GM12878 (cell line): ENCODE measurements at regions not wholly inside any gene's neighbourhood (a gene's known extent, or its start where the extent isn't known, plus 50 kb on each side); places are given as distances from the start of the nearest gene placed in this dataset.

Experiments
- ATAC-seq: fragments of 200-7000 bp; cut with Tn5 transposase; 3 replicates; pipeline ENCODE4 v1.9.1; 2020; ENCODE audit warnings: mild to moderate bottlenecking, moderate library complexity
- BruUV-seq: library from RNA; stranded (reverse); fragments of 400-500 nt; replicated peaks from 2 replicates; lab custom pipeline; 2021; lab: Mats Ljungman, UMichigan
- CTCF ChIA-PET: fragments of 300-600 bp; sonication (Branson Sonifier 250); formaldehyde crosslinking; extraction: SDS; loops from one replicate; lab custom pipeline; 2021; ENCODE audit warnings: inconsistent platforms; lab: Yijun Ruan, JAX
- POLR2A ChIA-PET: fragments of 350-600 bp; formaldehyde crosslinking; extraction: SDS; loops from one replicate; lab custom pipeline; 2021; ENCODE audit warnings: inconsistent platforms; lab: Charles Lee
- RAD21 ChIA-PET: fragments of 300-600 bp; sonication (Branson Sonifier 250); formaldehyde crosslinking; loops from one replicate; lab custom pipeline; 2023; ENCODE audit warnings: antibody characterized with exemption; ENCODE audit not compliant: unreplicated experiment; lab: Charles Lee
- SMC1A ChIA-PET: fragments of 300-600 bp; sonication (Branson Sonifier 250); formaldehyde crosslinking; loops from one replicate; lab custom pipeline; 2023; ENCODE audit not compliant: unreplicated experiment, uncharacterized antibody; lab: Charles Lee
- DNase-seq: peaks from one replicate; pipeline ENCODE4 v3.0.0-alpha.2; 2011; ENCODE audit warnings: low read depth, low spot score
- FAIRE-seq: peaks from 3 replicates; lab custom pipeline; 2011; peaks lifted over from hg19 to GRCh38; lab: Jason Lieb, UNC
- H2AFZ ChIP-seq: 2 replicates; pipeline ENCODE4 v1.6.0; 2011; ENCODE audit warnings: low read depth, low read length, control low read depth; ENCODE audit not compliant: control insufficient read depth
- H3K27ac ChIP-seq: 2 replicates; pipeline ENCODE4 v1.5.1; 2011; ENCODE audit warnings: control low read depth; ENCODE audit not compliant: control insufficient read depth, insufficient read depth
- H3K27me3 ChIP-seq, 2 experiments: replicated peaks in 1 of 2; 2 replicates each; pipeline versions ENCODE4 v1.6.0 to v1.6.1; 2011; ENCODE audit warnings: low read length in 1 of 2; ENCODE audit not compliant: control insufficient read depth in 2 of 2, insufficient read depth in 2 of 2
- H3K36me3 ChIP-seq, 2 experiments: 2 replicates each; pipeline ENCODE4 v1.5.1; 2011; ENCODE audit warnings: low read length in 1 of 2; ENCODE audit not compliant: control insufficient read depth in 2 of 2, insufficient read depth in 2 of 2
- H3K4me1 ChIP-seq: 2 replicates; pipeline ENCODE4 v1.6.1; 2011; ENCODE audit warnings: mild to moderate bottlenecking, low read length, moderate library complexity, mixed read lengths; ENCODE audit not compliant: control insufficient read depth, insufficient read depth
- H3K4me2 ChIP-seq: 2 replicates; pipeline ENCODE4 v1.6.0; 2011; ENCODE audit warnings: control low read depth; ENCODE audit not compliant: control insufficient read depth, insufficient read depth
- H3K4me3 ChIP-seq: fragments of 200-600 bp; sonication (generic); 2 replicates; pipeline ENCODE4 v1.5.1; 2016
- H3K79me2 ChIP-seq: 2 replicates; pipeline ENCODE4 v1.6.0; 2011; ENCODE audit warnings: low read length; ENCODE audit not compliant: control insufficient read depth, insufficient read depth
- H3K9ac ChIP-seq: 2 replicates; pipeline ENCODE4 v1.8.0; 2011; ENCODE audit warnings: low read length, control low read depth, mixed read lengths; ENCODE audit not compliant: control insufficient read depth, insufficient read depth
- H3K9me3 ChIP-seq: replicated peaks from 3 replicates; pipeline ENCODE4 v1.5.1; 2011; ENCODE audit warnings: mild to moderate bottlenecking, low read length; ENCODE audit not compliant: control insufficient read depth, insufficient read depth
- H4K20me1 ChIP-seq: 2 replicates; pipeline ENCODE4 v1.6.0; 2011; ENCODE audit not compliant: control insufficient read depth, insufficient read depth
- ASH2L ChIP-seq: fragments of 300-600, 200-600 bp; sonication (generic); IDR thresholded peaks from 2 replicates; pipeline ENCODE4 v1.6.1; 2017; ENCODE audit warnings: low read depth, mild to moderate bottlenecking, borderline replicate concordance
- BCL3 ChIP-seq: IDR thresholded peaks from 2 replicates; pipeline ENCODE4 v1.6.1; 2011; ENCODE audit warnings: borderline replicate concordance, low read depth, mild to moderate bottlenecking, moderate library complexity, low read length; ENCODE audit not compliant: insufficient read depth, poor library complexity, severe bottlenecking
- CBX3 ChIP-seq: fragments of 200-600 bp; sonication (generic); IDR thresholded peaks from 2 replicates; pipeline ENCODE4 v1.6.1; 2016; ENCODE audit warnings: low read depth, borderline replicate concordance
- CREM ChIP-seq: IDR thresholded peaks from 2 replicates; pipeline ENCODE4 v1.6.1; 2014; ENCODE audit warnings: antibody characterized with exemption, low read depth
- FOXM1 ChIP-seq: IDR thresholded peaks from 2 replicates; pipeline ENCODE4 v1.6.1; 2012; ENCODE audit warnings: low read depth, mild to moderate bottlenecking, inconsistent platforms, low read length, moderate library complexity
- KLF5 ChIP-seq: fragments of 450-650 bp; IDR thresholded peaks from 2 replicates; pipeline ENCODE4 v1.6.1; 2014; ENCODE audit warnings: mild to moderate bottlenecking; ENCODE audit not compliant: partially characterized antibody
- LARP7 ChIP-seq: fragments of 450-650 bp; IDR thresholded peaks from 2 replicates; pipeline ENCODE4 v1.6.1; 2017; ENCODE audit warnings: mild to moderate bottlenecking
- MEF2B ChIP-seq: fragments of 450-650 bp; IDR thresholded peaks from 2 replicates; pipeline ENCODE4 v1.6.1; 2018; ENCODE audit warnings: mild to moderate bottlenecking, moderate library complexity; ENCODE audit not compliant: partially characterized antibody, poor library complexity, severe bottlenecking
- NFYB ChIP-seq: IDR thresholded peaks from 2 replicates; pipeline ENCODE4 v1.6.1; 2011; ENCODE audit warnings: low read depth, mild to moderate bottlenecking, low read length, improper control_type of control experiment, moderate library complexity; ENCODE audit not compliant: insufficient read depth
- POLR2A ChIP-seq: IDR thresholded peaks from 2 replicates; pipeline ENCODE4 v1.6.1; 2011; ENCODE audit warnings: low read depth, mild to moderate bottlenecking, low read length
- SMAD5 ChIP-seq: IDR thresholded peaks from 2 replicates; pipeline ENCODE4 v1.6.1; 2016; ENCODE audit warnings: antibody characterized with exemption, low read depth
- TBL1XR1 ChIP-seq: IDR thresholded peaks from 2 replicates; pipeline ENCODE4 v1.6.1; 2012; ENCODE audit warnings: low read depth, low read length, improper control_type of control experiment
- WRNIP1 ChIP-seq: IDR thresholded peaks from 2 replicates; pipeline ENCODE4 v1.6.1; 2011; ENCODE audit warnings: low read depth, low read length, improper control_type of control experiment, borderline replicate concordance
- ZNF207 ChIP-seq: fragments of 450-650 bp; IDR thresholded peaks from 2 replicates; pipeline ENCODE4 v1.6.1; 2014; ENCODE audit warnings: antibody characterized with exemption, mild to moderate bottlenecking, borderline replicate concordance
- ZNF687 ChIP-seq: fragments of 450-650 bp; IDR thresholded peaks from 2 replicates; pipeline ENCODE4 v1.6.1; 2017; ENCODE audit warnings: mild to moderate bottlenecking, moderate library complexity
- ZSCAN29 ChIP-seq: fragments of 450-650 bp; IDR thresholded peaks from 2 replicates; pipeline ENCODE4 v1.6.1; 2017; ENCODE audit warnings: mild to moderate bottlenecking, moderate library complexity
- WGBS: methylation state at CpG from one replicate; pipeline ENCODE4 v1.1.6; 2016; ENCODE audit warnings: low lambda C conversion rate; ENCODE audit not compliant: insufficient replicate concordance, insufficient coverage; ENCODE audit errors: missing lambda C conversion rate; 5-methylcytosine and 5-hydroxymethylcytosine counted together
- in situ Hi-C: fragments of 300-500 bp; cut with MboI; formaldehyde crosslinking; loops from 9 replicates; pipeline ENCODE4 v1.14.3; 2018; ENCODE audit warnings: mixed read lengths
- intact Hi-C: fragments of 100-400 bp; cut with micrococcal nuclease; formaldehyde crosslinking; loops from one replicate; pipeline ENCODE4 v1.14.2; 2022; ENCODE audit not compliant: unreplicated experiment
- TF ChIP-seq, protein P1 (sequence below): IDR thresholded peaks from 2 replicates; pipeline ENCODE4 v1.6.1; 2012; ENCODE audit warnings: low read length, inconsistent platforms

- SMC1A ChIA-PET, result interaction anchor here (0.7 to 4.3 kb wide), 32 partner anchors 13 to 165 kb away, joined by 3 to 15 read pairs (median 4); no protein-coding TSS in a partner anchor
- RAD21 ChIA-PET, result interaction anchor here (0.7 to 5.4 kb wide), 21 partner anchors 18 to 244 kb away, joined by 3 to 68 read pairs (median 6); partner anchors contain the start of genes AFTPH and SERTAD2
- in situ Hi-C loops, result no loop called here
- TF ChIP-seq ASH2L (peak; percentile 17; the same call in 1 of the 2 replicates), ZNF207 (no peak), TBL1XR1 (0 out of 2 replicates have a peak, but pooled peaks have one; percentile 21), CBX3 (no peak), POLR2A (peak; percentile 78), SMAD5 (no peak), MEF2B (peak; percentile 83), NFYB (no peak), ZNF687 (no peak), LARP7 (peak; percentile 95), WRNIP1 (no peak), KLF5 (peak; percentile 57), CREM (peak; percentile 82), ZSCAN29 (no peak), BCL3 (peak; percentile 6), FOXM1 (no peak)
- TF ChIP-seq, protein P1, sequence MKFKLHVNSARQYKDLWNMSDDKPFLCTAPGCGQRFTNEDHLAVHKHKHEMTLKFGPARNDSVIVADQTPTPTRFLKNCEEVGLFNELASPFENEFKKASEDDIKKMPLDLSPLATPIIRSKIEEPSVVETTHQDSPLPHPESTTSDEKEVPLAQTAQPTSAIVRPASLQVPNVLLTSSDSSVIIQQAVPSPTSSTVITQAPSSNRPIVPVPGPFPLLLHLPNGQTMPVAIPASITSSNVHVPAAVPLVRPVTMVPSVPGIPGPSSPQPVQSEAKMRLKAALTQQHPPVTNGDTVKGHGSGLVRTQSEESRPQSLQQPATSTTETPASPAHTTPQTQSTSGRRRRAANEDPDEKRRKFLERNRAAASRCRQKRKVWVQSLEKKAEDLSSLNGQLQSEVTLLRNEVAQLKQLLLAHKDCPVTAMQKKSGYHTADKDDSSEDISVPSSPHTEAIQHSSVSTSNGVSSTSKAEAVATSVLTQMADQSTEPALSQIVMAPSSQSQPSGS, result peak; percentile 5; the same call in 1 of the 2 replicates
Observed at GRCh38 chr2:64767670-64768468, 114.2 kb upstream of the SERTAD2 start.

More at GRCh38 chr2:64767670-64768468, 114.2 kb upstream of the SERTAD2 start:
- WGBS, result under 1% methylated on average over 41 of the region's 66 CpGs
- Histone ChIP-seq H2AFZ (peak overlapping the region; percentile 88), H3K4me2 (peak overlapping the region; percentile 91), H3K36me3 (no peaks in the 10 kb centered on the region), H4K20me1 (no peaks in the 10 kb centered on the region), H3K27me3 (no peaks in the 10 kb centered on the region), H3K4me1 (peaks cover 12% of the 10 kb centered on the region), H3K79me2 (no peaks in the 10 kb centered on the region), H3K27ac (peak overlapping the region; percentile 87), H3K9ac (peak overlapping the region; percentile 84), H3K9me3 (no peaks in the 10 kb centered on the region), H3K4me3 (peak overlapping the region; percentile 84)
- FAIRE-seq (peak; percentile 70), ATAC-seq (peak; percentile 94), DNase-seq (no peak)
- ChIA-PET CTCF (interaction anchor here (0.6 to 2.3 kb wide), 18 partner anchors 13 to 245 kb away, joined by 3 to 13 read pairs (median 4); partner anchors contain the start of gene AFTPH), POLR2A (interaction anchor here (0.8 to 3.8 kb wide), 19 partner anchors 10 to 170 kb away, joined by 3 to 58 read pairs (median 4); partner anchors contain the start of gene SERTAD2)
- BruUV-seq, result no TSS peak
- intact Hi-C loops, result loop anchor here (1.0 to 2.0 kb wide), 3 partner anchors 17 to 69 kb away; no protein-coding TSS in a partner anchor
